HUES64 (cell line): ENCODE measurements at regions not wholly inside any gene's neighbourhood (a gene's known extent, or its start where the extent isn't known, plus 50 kb on each side); places are given as distances from the start of the nearest gene placed in this dataset.

ENCODE experiments used
- H3K27ac ChIP-seq: 2 replicates; pipeline ENCODE4 v1.7.0; 2013; ENCODE audit warnings: low read depth, low read length, inconsistent platforms
- H3K27me3 ChIP-seq: 2 replicates; pipeline ENCODE4 v1.6.1; 2013; ENCODE audit warnings: mild to moderate bottlenecking, low read length; ENCODE audit not compliant: insufficient read depth
- H3K36me3 ChIP-seq: 2 replicates; pipeline ENCODE4 v1.6.1; 2013; ENCODE audit warnings: mild to moderate bottlenecking, low read length; ENCODE audit not compliant: insufficient read depth
- H3K4me1 ChIP-seq: 2 replicates; pipeline ENCODE4 v1.6.1; 2013; ENCODE audit warnings: mild to moderate bottlenecking, low read length, moderate library complexity; ENCODE audit not compliant: insufficient read depth
- H3K4me3 ChIP-seq: 2 replicates; pipeline ENCODE4 v1.5.1; 2013; ENCODE audit warnings: mild to moderate bottlenecking, low read length, moderate library complexity
- H3K9ac ChIP-seq: 2 replicates; pipeline ENCODE4 v1.6.1; 2013; ENCODE audit warnings: mild to moderate bottlenecking, low read depth, low read length
- H3K9me3 ChIP-seq: 2 replicates; pipeline ENCODE4 v1.6.1; 2013; ENCODE audit warnings: low read depth, low read length; ENCODE audit not compliant: insufficient read depth
- WGBS: fragments of 150-250, 120-280 bp; methylation state at CpG from one replicate; pipeline ENCODE4 v1.1.7; 2013; ENCODE audit warnings: missing lambda C conversion rate; 5-methylcytosine and 5-hydroxymethylcytosine counted together

DNA sequence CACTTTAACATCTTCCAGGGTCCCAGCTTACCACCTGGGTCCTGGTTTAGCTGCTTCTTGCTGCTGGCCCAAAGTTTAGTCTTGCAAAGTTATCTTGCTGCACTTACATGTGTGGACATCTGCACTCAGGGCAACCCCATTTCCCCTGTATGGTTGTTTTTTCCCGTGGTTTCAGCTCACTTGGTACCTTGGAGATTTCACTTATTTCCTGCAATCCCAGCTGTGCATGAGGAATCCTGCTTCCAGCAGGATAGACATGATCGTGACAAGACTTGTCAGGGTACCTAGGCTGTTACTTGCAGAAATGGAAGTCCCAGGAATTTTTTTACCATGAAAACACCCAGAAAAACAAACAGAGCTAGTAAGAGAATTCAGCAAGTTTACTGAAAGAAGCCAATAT lies 95.9 kb upstream of the LEP start:
- peaks cover 11% of the 10 kb centered on the region; the same call in 1 of the 2 replicates for H3K9me3 ChIP-seq
- H3K27ac ChIP-seq, result no peak overlapping the region
- H3K4me1 ChIP-seq, result peaks cover 7% of the 10 kb centered on the region; the same call in 1 of the 2 replicates
- H3K36me3 ChIP-seq, result no peaks in the 10 kb centered on the region
- peaks cover 14% of the 10 kb centered on the region; the same call in 1 of the 2 replicates for H3K27me3 ChIP-seq
- WGBS, result 85% methylated on average over 2 of the region's 2 CpGs
- no peak overlapping the region for H3K9ac ChIP-seq
- H3K4me3 ChIP-seq, result no peak overlapping the region

DNA sequence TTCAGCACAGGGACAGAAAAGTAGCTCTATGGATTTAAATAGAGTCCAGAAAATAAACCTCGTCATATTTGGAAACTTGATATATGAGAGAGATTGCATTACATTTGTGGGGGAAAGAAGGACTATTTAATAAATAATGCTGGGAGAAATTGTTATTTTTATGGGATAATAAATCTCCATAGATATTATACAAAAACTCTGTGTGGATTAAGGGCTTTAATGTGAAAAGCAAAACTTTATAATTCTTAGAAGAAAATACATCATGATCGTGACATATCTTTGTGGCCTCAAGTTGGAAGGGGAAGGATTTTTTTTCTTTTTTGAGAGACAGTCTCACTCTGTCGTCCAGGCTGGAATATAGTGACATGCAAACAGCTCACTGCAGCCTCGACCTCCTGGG lies 95.0 kb upstream of the LEP start:
- H3K36me3 ChIP-seq, result no peaks in the 10 kb centered on the region
- H3K27me3 ChIP-seq, result peaks cover 16% of the 10 kb centered on the region
- H3K4me1 ChIP-seq, result peaks cover 7% of the 10 kb centered on the region; the same call in 1 of the 2 replicates
- 68% methylated on average over 4 of the region's 4 CpGs for WGBS
- no peak overlapping the region for H3K4me3 ChIP-seq
- no peak overlapping the region for H3K27ac ChIP-seq
- H3K9me3 ChIP-seq, result peaks cover 8% of the 10 kb centered on the region; the same call in 1 of the 2 replicates
- H3K9ac ChIP-seq, result no peak overlapping the region

DNA sequence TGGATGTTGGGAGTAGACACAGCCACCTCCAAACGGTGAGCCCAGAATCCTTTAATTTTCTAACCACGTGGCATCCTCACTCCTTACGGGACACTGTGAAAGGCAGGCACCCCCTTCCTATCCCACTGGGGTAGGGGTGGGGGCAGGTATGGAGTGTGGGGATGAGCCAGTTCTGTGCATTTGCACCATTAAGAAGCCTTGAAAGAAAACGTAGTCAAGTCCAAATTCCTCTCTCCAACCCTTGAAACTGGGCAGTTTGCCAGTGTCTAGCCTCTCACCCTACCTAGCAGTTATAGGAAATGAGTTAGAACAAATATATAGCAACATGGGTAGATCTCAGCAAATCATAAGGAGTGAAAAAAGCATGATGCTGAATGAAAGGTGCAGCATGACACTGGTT lies 92.4 kb upstream of the LEP start:
- peaks cover 7% of the 10 kb centered on the region; the same call in 1 of the 2 replicates for H3K4me1 ChIP-seq
- no peak overlapping the region for H3K27ac ChIP-seq
- H3K4me3 ChIP-seq, result no peak overlapping the region
- H3K9ac ChIP-seq, result no peak overlapping the region
- H3K27me3 ChIP-seq, result peaks cover 11% of the 10 kb centered on the region; the same call in 1 of the 2 replicates
- no peaks in the 10 kb centered on the region for H3K36me3 ChIP-seq
- peaks cover 2% of the 10 kb centered on the region; the same call in 1 of the 2 replicates for H3K9me3 ChIP-seq
- 75% methylated on average over 1 of the region's 4 CpGs for WGBS

DNA sequence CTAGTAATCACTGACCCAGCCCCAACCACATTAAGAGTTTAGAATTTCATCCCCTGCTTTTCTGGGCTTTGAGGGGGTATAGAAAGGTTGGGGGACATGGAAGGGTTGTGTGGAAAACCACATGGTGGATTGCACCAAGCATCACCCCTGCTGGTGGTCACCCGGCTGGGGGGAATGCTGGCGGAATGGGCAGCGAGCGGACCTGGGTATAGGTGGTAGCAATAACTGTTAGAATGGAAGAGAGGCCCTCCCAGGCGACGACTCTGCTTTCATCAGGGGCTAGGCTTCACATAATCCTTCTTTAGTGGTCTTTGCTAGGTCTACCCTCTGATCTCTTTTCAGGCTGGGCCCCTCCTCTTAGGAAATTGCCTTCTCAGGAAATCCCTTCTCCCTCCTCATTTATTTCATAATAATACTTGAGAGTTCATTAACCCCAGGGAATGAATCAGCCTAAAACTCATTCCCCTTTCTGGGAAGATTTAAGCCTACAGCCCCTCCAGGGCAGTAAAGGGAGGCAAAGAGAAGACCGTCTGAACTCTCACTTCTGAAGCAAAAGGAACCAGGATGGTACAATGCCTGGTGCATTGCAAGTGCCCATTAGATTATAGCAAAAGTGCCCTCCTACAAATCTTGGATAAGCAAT lies 90.7 kb upstream of the LEP start:
- no peaks in the 10 kb centered on the region for H3K9me3 ChIP-seq
- H3K36me3 ChIP-seq, result no peaks in the 10 kb centered on the region
- H3K9ac ChIP-seq, result no peak overlapping the region
- H3K4me1 ChIP-seq, result peaks cover 21% of the 10 kb centered on the region
- WGBS, result 89% methylated on average over 7 of the region's 7 CpGs
- peaks cover 12% of the 10 kb centered on the region; the same call in 1 of the 2 replicates for H3K27me3 ChIP-seq
- no peak overlapping the region for H3K27ac ChIP-seq
- no peak overlapping the region for H3K4me3 ChIP-seq

DNA sequence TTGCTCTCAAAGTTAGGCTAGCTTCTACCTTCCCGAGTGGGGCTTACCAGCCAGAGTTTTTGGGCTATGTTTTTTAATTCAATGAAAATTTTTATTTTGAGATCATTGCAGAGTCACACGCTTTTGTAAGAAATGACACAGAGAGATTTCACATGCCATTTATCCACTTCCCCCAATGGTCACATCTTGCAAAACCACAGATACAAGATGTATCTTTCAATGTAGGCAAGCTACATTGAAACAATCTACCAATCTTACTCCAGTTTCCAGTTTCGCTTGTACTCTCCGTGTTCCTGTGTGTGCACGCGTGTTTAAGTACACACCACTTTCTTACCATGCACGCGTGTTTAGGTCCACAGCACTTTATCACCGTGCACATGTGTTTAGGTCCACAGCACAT lies 89.4 kb upstream of the LEP start:
- Histone ChIP-seq H3K27me3 (peaks cover 13% of the 10 kb centered on the region; the same call in 1 of the 2 replicates), H3K4me1 (peaks cover 26% of the 10 kb centered on the region), H3K9ac (no peak overlapping the region), H3K4me3 (no peak overlapping the region), H3K27ac (no peak overlapping the region), H3K36me3 (no peaks in the 10 kb centered on the region), H3K9me3 (no peaks in the 10 kb centered on the region)
- 95% methylated on average over 9 of the region's 9 CpGs for WGBS

DNA sequence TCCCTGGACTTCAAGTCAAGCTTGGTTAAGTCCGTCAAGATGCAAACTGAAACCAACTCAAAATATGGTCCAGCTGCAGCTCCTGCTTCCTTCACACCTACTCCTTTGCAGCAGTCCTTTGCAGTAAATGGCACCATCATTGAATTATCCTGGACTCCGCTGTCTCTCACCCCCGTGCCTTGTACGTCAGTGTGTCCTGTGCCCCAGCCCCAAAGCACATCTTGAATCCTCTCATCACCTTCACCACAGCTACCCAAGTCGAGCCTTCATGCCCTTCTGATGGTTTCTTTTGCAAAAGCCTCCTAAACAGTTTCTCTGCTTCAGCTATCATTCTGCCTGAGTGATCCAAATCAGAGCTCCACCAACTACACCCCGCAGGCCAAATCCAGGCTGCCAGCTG lies 88.4 kb upstream of the LEP start:
- H3K9ac ChIP-seq, result no peak overlapping the region
- peaks cover 20% of the 10 kb centered on the region; the same call in 1 of the 2 replicates for H3K27me3 ChIP-seq
- no peaks in the 10 kb centered on the region for H3K36me3 ChIP-seq
- 91% methylated on average over 6 of the region's 6 CpGs for WGBS
- no peak overlapping the region for H3K4me3 ChIP-seq
- H3K9me3 ChIP-seq, result no peaks in the 10 kb centered on the region
- H3K27ac ChIP-seq, result no peak overlapping the region
- H3K4me1 ChIP-seq, result peaks cover 19% of the 10 kb centered on the region

DNA sequence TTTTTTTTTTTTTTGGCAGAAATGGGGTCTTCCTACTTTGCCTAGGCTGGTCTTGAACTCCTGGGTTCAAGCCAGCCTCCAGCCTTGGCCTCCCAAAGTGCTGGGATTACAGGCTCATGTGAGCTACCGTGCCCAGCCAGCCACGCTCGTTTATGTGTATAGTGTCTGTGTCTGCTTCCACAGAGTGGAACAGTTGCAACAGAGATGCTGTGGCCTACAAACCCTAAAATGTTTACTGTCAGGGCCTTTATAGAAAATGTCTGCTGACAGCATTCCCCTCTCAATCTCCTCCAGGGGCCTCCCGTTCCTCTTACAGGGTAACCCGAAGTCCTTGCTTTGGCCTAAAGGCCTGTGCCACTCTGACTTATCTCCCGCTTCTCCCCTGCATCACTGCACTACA lies 87.6 kb upstream of the LEP start:
- Histone ChIP-seq H3K4me3 (no peak overlapping the region), H3K36me3 (no peaks in the 10 kb centered on the region), H3K9me3 (no peaks in the 10 kb centered on the region), H3K27ac (no peak overlapping the region), H3K4me1 (peaks cover 19% of the 10 kb centered on the region), H3K27me3 (peaks cover 20% of the 10 kb centered on the region; the same call in 1 of the 2 replicates), H3K9ac (no peak overlapping the region)
- 92% methylated on average over 6 of the region's 6 CpGs for whole genome bisulfite sequencing

DNA sequence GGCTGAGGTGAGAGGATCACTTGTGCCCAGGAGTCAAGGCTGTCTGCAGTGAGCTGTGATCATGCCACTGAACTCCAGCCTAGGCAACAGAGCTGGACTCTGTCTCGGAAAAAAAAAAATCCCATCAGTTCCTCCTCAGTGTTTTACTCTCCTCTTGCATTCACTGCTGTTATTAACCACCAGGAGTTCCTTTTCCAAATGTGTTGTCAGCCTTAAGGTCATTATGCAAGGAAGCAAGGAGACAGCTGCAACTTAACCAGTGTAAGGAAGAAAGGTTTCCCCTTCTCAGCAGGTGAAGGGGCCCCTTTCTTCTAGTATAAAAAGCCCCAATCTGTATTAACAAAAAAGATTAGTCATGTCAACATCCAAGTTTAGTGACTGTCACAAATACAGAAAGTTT lies 86.6 kb upstream of the LEP start:
- no peaks in the 10 kb centered on the region for H3K9me3 ChIP-seq
- peaks cover 20% of the 10 kb centered on the region; the same call in 1 of the 2 replicates for H3K27me3 ChIP-seq
- 59% methylated on average over 1 of the region's 1 CpG for WGBS
- H3K4me1 ChIP-seq, result peaks cover 19% of the 10 kb centered on the region
- H3K27ac ChIP-seq, result no peak overlapping the region
- H3K9ac ChIP-seq, result no peak overlapping the region
- no peaks in the 10 kb centered on the region for H3K36me3 ChIP-seq
- H3K4me3 ChIP-seq, result no peak overlapping the region

DNA sequence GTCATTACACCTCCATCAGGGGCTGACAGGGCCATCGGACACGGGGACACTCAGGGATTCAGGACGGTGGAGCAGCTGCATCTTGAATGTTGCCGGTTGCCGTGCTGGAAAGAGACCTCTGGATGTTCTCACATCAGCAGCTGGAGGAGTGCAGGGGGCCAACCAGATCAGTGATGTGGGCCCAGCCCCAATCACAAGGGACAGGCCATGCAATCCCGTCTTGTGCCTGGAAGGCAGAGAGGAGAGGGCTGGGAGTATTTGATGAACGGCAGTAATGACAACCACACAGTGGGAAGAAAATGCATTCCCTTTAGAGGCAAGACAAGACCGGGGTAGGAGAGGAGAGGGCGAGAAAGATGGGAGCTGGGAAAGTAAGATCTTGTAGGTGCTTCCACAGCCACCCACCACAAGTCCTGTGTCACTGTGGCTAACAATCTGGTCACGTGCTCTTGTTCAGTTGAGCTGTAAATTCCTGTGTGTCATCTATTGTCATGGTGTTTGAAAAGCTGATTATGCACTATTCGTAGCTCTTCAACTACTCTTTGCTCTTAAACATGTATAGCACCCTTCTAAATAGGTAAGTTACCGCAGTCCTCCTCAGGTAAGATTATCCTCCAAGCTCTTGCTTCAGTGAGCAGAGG lies 85.9 kb upstream of the LEP start:
- no peak overlapping the region for H3K9ac ChIP-seq
- WGBS, result 56% methylated on average over 12 of the region's 12 CpGs
- no peaks in the 10 kb centered on the region for H3K9me3 ChIP-seq
- H3K4me1 ChIP-seq, result peaks cover 19% of the 10 kb centered on the region
- H3K36me3 ChIP-seq, result no peaks in the 10 kb centered on the region
- no peak overlapping the region for H3K4me3 ChIP-seq
- peaks cover 20% of the 10 kb centered on the region; the same call in 1 of the 2 replicates for H3K27me3 ChIP-seq
- no peak overlapping the region for H3K27ac ChIP-seq

DNA sequence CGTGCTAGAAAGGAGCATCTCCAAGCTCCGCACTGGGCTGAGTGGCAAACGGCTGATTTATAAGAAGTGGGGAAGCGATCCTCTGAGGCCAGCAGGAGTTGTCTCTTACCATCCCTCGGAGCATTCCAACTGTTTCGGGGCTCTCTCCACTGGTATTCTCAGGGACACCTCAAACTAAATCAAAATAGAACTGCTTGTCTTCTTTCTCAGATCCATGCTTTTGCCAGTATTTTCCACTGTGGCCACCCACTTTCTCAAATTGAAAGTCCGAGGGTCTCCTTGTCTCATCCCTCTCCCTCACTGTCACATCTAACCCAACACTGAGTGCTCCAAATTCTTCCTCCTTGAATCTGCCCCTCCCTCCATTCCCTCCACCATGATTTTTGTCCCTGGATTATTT lies 83.2 kb upstream of the LEP start:
- Histone ChIP-seq H3K27me3 (peaks cover 33% of the 10 kb centered on the region), H3K36me3 (no peaks in the 10 kb centered on the region), H3K4me3 (no peak overlapping the region), H3K4me1 (peaks cover 19% of the 10 kb centered on the region), H3K9me3 (no peaks in the 10 kb centered on the region), H3K27ac (no peak overlapping the region), H3K9ac (no peak overlapping the region)
- WGBS, result 89% methylated on average over 7 of the region's 7 CpGs

DNA sequence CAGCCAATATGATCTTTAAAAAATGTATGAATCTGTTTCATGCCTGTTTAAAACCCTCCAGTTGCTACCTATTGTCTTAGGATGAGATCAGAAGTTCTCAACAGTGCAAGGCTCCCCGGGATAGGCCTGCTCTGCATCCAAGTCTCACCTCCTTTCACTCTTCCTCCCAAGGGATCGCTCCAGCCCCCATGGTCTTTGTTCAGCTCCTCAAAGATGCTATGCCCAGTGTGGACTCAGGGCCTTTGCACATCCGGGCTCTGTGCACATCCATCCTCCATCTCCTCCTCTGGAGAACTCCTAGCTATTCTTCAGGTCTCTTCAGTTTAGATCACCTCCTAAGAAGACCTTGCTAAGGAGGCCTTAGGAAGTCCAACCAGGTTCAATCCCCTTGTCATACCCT lies 82.7 kb upstream of the LEP start:
- Histone ChIP-seq H3K9me3 (no peaks in the 10 kb centered on the region), H3K4me3 (no peak overlapping the region), H3K27me3 (peaks cover 37% of the 10 kb centered on the region), H3K4me1 (peaks cover 19% of the 10 kb centered on the region), H3K9ac (no peak overlapping the region), H3K27ac (no peak overlapping the region), H3K36me3 (no peaks in the 10 kb centered on the region)
- 89% methylated on average over 3 of the region's 3 CpGs for WGBS
